ENCODE measurements at regions not wholly inside any gene's neighbourhood (a gene's known extent, or its start where the extent isn't known, plus 50 kb on each side); places are given as distances from the start of the nearest gene placed in this dataset.

GRCh38 chr15:47184003-47184907, 533.0 kb upstream of the SEMA6D start:
- peak; percentile 81 for DNase-seq

- DNase-seq = peak; percentile 51
Observed at GRCh38 chr15:47184908-47185801, 532.1 kb upstream of the SEMA6D start.

- DNase-seq = peak; percentile 4
Observed at GRCh38 chr15:47186075-47186474, 531.2 kb upstream of the SEMA6D start.

- peak; percentile 22 for DNase-seq
Observed at GRCh38 chr15:47188758-47189507, 528.4 kb upstream of the SEMA6D start.

GRCh38 chr15:47194718-47195117, 522.6 kb upstream of the SEMA6D start:
- DNase-seq = peak; percentile 17

- DNase-seq = peak; percentile 80
Observed at GRCh38 chr15:47196048-47196447, 521.3 kb upstream of the SEMA6D start.

GRCh38 chr15:47203993-47204392, 513.3 kb upstream of the SEMA6D start:
- no peak for DNase-seq

GRCh38 chr15:47206358-47206978, 510.8 kb upstream of the SEMA6D start:
- DNase-seq = no peak

- DNase-seq = no peak
Observed at GRCh38 chr15:47209591-47209990, 507.7 kb upstream of the SEMA6D start.

GRCh38 chr15:47212222-47213010, 504.9 kb upstream of the SEMA6D start:
- DNase-seq = no peak

- no peak for DNase-seq
Observed at GRCh38 chr15:47213883-47214282, 503.4 kb upstream of the SEMA6D start.

- DNase-seq = no peak
Observed at GRCh38 chr15:47218295-47218694, 499.0 kb upstream of the SEMA6D start.

GRCh38 chr15:47244361-47244760, 472.9 kb upstream of the SEMA6D start:
- DNase-seq = no peak

- DNase-seq = no peak
Observed at GRCh38 chr15:47246317-47246716, 471.0 kb upstream of the SEMA6D start.

GRCh38 chr15:47258521-47258920, 458.8 kb upstream of the SEMA6D start:
- no peak for DNase-seq

GRCh38 chr15:47265686-47266085, 451.6 kb upstream of the SEMA6D start:
- DNase-seq = no peak

- no peak for DNase-seq
Observed at GRCh38 chr15:47266566-47266965, 450.7 kb upstream of the SEMA6D start.

GRCh38 chr15:47273864-47274263, 443.4 kb upstream of the SEMA6D start:
- DNase-seq = no peak

- no peak for DNase-seq
Observed at GRCh38 chr15:47283246-47283645, 434.1 kb upstream of the SEMA6D start.

GRCh38 chr15:47288794-47289193, 428.5 kb upstream of the SEMA6D start:
- DNase-seq = no peak

- no peak for DNase-seq
Observed at GRCh38 chr15:47289656-47290055, 427.6 kb upstream of the SEMA6D start.

- DNase-seq = no peak
Observed at GRCh38 chr15:47291767-47292166, 425.5 kb upstream of the SEMA6D start.

Data from NCI-H345 (cell line).